Tibial artery (tissue), 4 donors: ENCODE measurements at regions not wholly inside any gene's neighbourhood (a gene's known extent, or its start where the extent isn't known, plus 50 kb on each side); places are given as distances from the start of the nearest gene placed in this dataset.

Experiments
- DNase-seq, 2 donors: peaks; one replicate each; pipeline ENCODE4 v3.0.0-alpha.2; 2019
- H3K27ac ChIP-seq, 2 donors: fragments of 200-600 bp; sonication (generic) in 1 of 2; 1 replicate in 1 of 2; 2 replicates in 1 of 2; pipeline ENCODE4 v1.5.1; 2018 to 2019; ENCODE audit warnings: mild to moderate bottlenecking in 1 of 2
- H3K27me3 ChIP-seq, 2 donors: fragments of 200-600 bp; sonication (generic) in 1 of 2; one replicate each; pipeline versions ENCODE4 v1.5.1 to v1.6.0; 2016 to 2019
- H3K36me3 ChIP-seq, 3 donors: fragments of 200-600 bp; sonication (generic) in 2 of 3; one replicate each; pipeline ENCODE4 v1.5.1; 2016 to 2019; ENCODE audit warnings: mild to moderate bottlenecking in 2 of 3
- H3K4me1 ChIP-seq, 4 donors: fragments of 200-600 bp; sonication (generic) in 2 of 4; 1 replicate in 3 of 4; 2 replicates in 1 of 4; pipeline ENCODE4 v1.5.1; 2016 to 2019
- H3K4me3 ChIP-seq, 2 donors: fragments of 200-600 bp; sonication (generic) in 1 of 2; 1 replicate in 1 of 2; 2 replicates in 1 of 2; pipeline ENCODE4 v1.5.1; 2018 to 2019; ENCODE audit warnings: mild to moderate bottlenecking in 2 of 2
- H3K9me3 ChIP-seq, 3 donors: fragments of 200-600 bp; sonication (generic) in 1 of 3; one replicate each; pipeline ENCODE4 v1.5.1; 2016 to 2019
- CTCF ChIP-seq, 2 experiments: fragments of 200-600 bp in 1 of 2; fragments of 450-650 bp in 1 of 2; IDR thresholded peaks; one replicate each; pipeline ENCODE4 v1.5.1; 2017 to 2019; ENCODE audit warnings: antibody characterized with exemption in 2 of 2, mild to moderate bottlenecking in 1 of 2, moderate library complexity in 1 of 2
- intact Hi-C: fragments of 100-400 bp; cut with DNase I; formaldehyde crosslinking; loops from one replicate; pipeline ENCODE4 v1.15.0; 2023; ENCODE audit warnings: low total_unique reads

- TF ChIP-seq CTCF (IDR thresholded peaks at IDR 0.05), result no peak
- DNase-seq, result no peak
- Histone ChIP-seq H3K4me3 (no peak overlapping the region), H3K27ac (no peak overlapping the region), H3K4me1 (no peaks in the 10 kb centered on the region), H3K36me3 (no peaks in the 10 kb centered on the region), H3K9me3 (no peaks in the 10 kb centered on the region), H3K27me3 (no peaks in the 10 kb centered on the region)
- intact Hi-C loops, result no loop called here
These were observed 162.7 kb upstream of the LYSMD4 start for GRCh38 chr15:99895956-99896311.

GRCh38 chr15:99895189-99895955 lies 162.1 kb upstream of the LYSMD4 start:
- Histone ChIP-seq H3K27me3 (no peaks in the 10 kb centered on the region), H3K27ac (no peak overlapping the region), H3K9me3 (no peaks in the 10 kb centered on the region), H3K36me3 (no peaks in the 10 kb centered on the region), H3K4me3 (no peak overlapping the region), H3K4me1 (no peaks in the 10 kb centered on the region)
- no peak for DNase-seq
- TF ChIP-seq CTCF (IDR thresholded peaks at IDR 0.05), result no peak
- intact Hi-C loops, result no loop called here

GRCh38 chr15:99878835-99879234 lies 145.6 kb upstream of the LYSMD4 start:
- H3K36me3 ChIP-seq, result peaks cover 0 to 19% (median 3%) of the 10 kb centered on the region in 3 donors
- intact Hi-C loops, result no loop called here
- no peaks in the 10 kb centered on the region for H3K4me1 ChIP-seq
- TF ChIP-seq CTCF (IDR thresholded peaks at IDR 0.05), result no peak
- no peak overlapping the region for H3K4me3 ChIP-seq
- no peaks in the 10 kb centered on the region for H3K9me3 ChIP-seq
- no peak for DNase-seq
- H3K27ac ChIP-seq, result no peak overlapping the region
- no peaks in the 10 kb centered on the region for H3K27me3 ChIP-seq

GRCh38 chr15:99873451-99873850 lies 140.2 kb upstream of the LYSMD4 start:
- Histone ChIP-seq H3K36me3 (peaks cover 0 to 3% (median 0%) of the 10 kb centered on the region in 3 donors), H3K4me1 (no peaks in the 10 kb centered on the region), H3K27me3 (no peaks in the 10 kb centered on the region), H3K27ac (no peak overlapping the region), H3K4me3 (no peak overlapping the region), H3K9me3 (no peaks in the 10 kb centered on the region)
- DNase-seq, result no peak
- TF ChIP-seq CTCF (IDR thresholded peaks at IDR 0.05), result no peak
- intact Hi-C loops, result no loop called here

GRCh38 chr15:99863550-99864198 lies 130.4 kb upstream of the LYSMD4 start:
- no peaks in the 10 kb centered on the region for H3K9me3 ChIP-seq

More at GRCh38 chr15:99863550-99864198, 130.4 kb upstream of the LYSMD4 start:
- no peaks in the 10 kb centered on the region for H3K36me3 ChIP-seq
- H3K4me3 ChIP-seq, result no peak overlapping the region
- no peaks in the 10 kb centered on the region for H3K4me1 ChIP-seq
- no peak for DNase-seq
- intact Hi-C loops, result no loop called here
- no peaks in the 10 kb centered on the region for H3K27me3 ChIP-seq
- H3K27ac ChIP-seq, result no peak overlapping the region
- no peak for TF ChIP-seq CTCF (IDR thresholded peaks at IDR 0.05)
